Natural killer cell (primary cell): ENCODE measurements at regions not wholly inside any gene's neighbourhood (a gene's known extent, or its start where the extent isn't known, plus 50 kb on each side); places are given as distances from the start of the nearest gene placed in this dataset.

Experiments used
- ATAC-seq, 3 donors: fragments of 150-1000 bp in 2 of 3; fragments of 200-7000 bp in 1 of 3; cut with Tn5 transposase; 1 replicate in 1 of 3; 2 replicates in 2 of 3; pipeline ENCODE4 v1.10.0; 2021; ENCODE audit warnings: mild to moderate bottlenecking in 2 of 3, moderate library complexity in 2 of 3
- DNase-seq, 2 donors: peaks; one replicate each; pipeline versions ENCODE4 v3.0.0 to v3.0.0-alpha.2; 2013 to 2021; ENCODE audit warnings: mixed read lengths in 1 of 2
- H3K27ac ChIP-seq: one replicate; pipeline ENCODE4 v1.5.1; 2013; ENCODE audit warnings: mild to moderate bottlenecking, low read length
- H3K27me3 ChIP-seq: one replicate; pipeline ENCODE4 v1.6.1; 2013; ENCODE audit warnings: low read length; ENCODE audit not compliant: control insufficient read depth, insufficient read depth
- H3K36me3 ChIP-seq: one replicate; pipeline ENCODE4 v1.6.1; 2013; ENCODE audit warnings: low read length; ENCODE audit not compliant: control insufficient read depth, insufficient read depth
- H3K4me1 ChIP-seq: one replicate; pipeline ENCODE4 v1.6.1; 2013; ENCODE audit warnings: low read length; ENCODE audit not compliant: control insufficient read depth, insufficient read depth
- H3K4me3 ChIP-seq: one replicate; pipeline ENCODE4 v1.5.1; 2013; ENCODE audit warnings: low read length
- H3K9me3 ChIP-seq: one replicate; pipeline ENCODE4 v1.6.1; 2013; ENCODE audit warnings: low read length; ENCODE audit not compliant: control insufficient read depth, insufficient read depth
- H3K27ac Mint-ChIP-seq, 2 donors: one replicate each; pipeline ENCODE4 v1.8.0; 2022; ENCODE audit warnings: mild to moderate bottlenecking in 2 of 2, mixed read lengths in 2 of 2, moderate library complexity in 1 of 2
- H3K27me3 Mint-ChIP-seq, 2 donors: one replicate each; pipeline ENCODE4 v1.8.0; 2022; ENCODE audit warnings: low read depth in 2 of 2, mixed read lengths in 2 of 2
- H3K36me3 Mint-ChIP-seq: one replicate; pipeline ENCODE4 v1.8.0; 2022; ENCODE audit warnings: mixed read lengths
- H3K4me1 Mint-ChIP-seq, 2 donors: one replicate each; pipeline ENCODE4 v1.8.0; 2022; ENCODE audit warnings: mixed read lengths in 2 of 2
- H3K4me3 Mint-ChIP-seq: one replicate; pipeline ENCODE4 v1.8.0; 2022; ENCODE audit warnings: mild to moderate bottlenecking, moderate library complexity, mixed read lengths
- H3K9me3 Mint-ChIP-seq, 2 donors: one replicate each; pipeline ENCODE4 v1.8.0; 2022; ENCODE audit warnings: mixed read lengths in 2 of 2
- CTCF ChIP-seq: fragments of 200-600 bp; IDR thresholded peaks from one replicate; pipeline ENCODE4 v1.8.0; 2022; ENCODE audit warnings: antibody characterized with exemption
- WGBS: methylation state at CpG from one replicate; pipeline ENCODE4 v1.1.7; 2013; ENCODE audit warnings: missing lambda C conversion rate; ENCODE audit not compliant: insufficient coverage; 5-methylcytosine and 5-hydroxymethylcytosine counted together
- intact Hi-C: fragments of 100-400 bp; cut with micrococcal nuclease; formaldehyde crosslinking; loops from one replicate; pipeline ENCODE4 v1.14.2; 2022

- H3K36me3 ChIP-seq: no peaks in the 10 kb centered on the region
- Mint-ChIP-seq H3K4me3 (no peak overlapping the region), H3K27me3 (peaks cover 18 to 25% of the 10 kb centered on the region in 2 donors), H3K9me3 (peaks cover 0 to 3% of the 10 kb centered on the region in 2 donors), H3K27ac (no peak overlapping the region), H3K4me1 (peaks cover 0 to 4% of the 10 kb centered on the region in 2 donors), H3K36me3 (no peaks in the 10 kb centered on the region)
- H3K4me1 ChIP-seq: no peaks in the 10 kb centered on the region
- no peaks in the 10 kb centered on the region for H3K9me3 ChIP-seq
- intact Hi-C loops: no loop called here
- no peak for DNase-seq
- H3K27me3 ChIP-seq: no peaks in the 10 kb centered on the region
- H3K27ac ChIP-seq: no peak overlapping the region
- no peak overlapping the region for H3K4me3 ChIP-seq
- no peak for ATAC-seq
- 69% methylated on average over 4 of the region's 4 CpGs for WGBS
- TF ChIP-seq CTCF: no peak
Measured at GRCh38 chr2:235165631-235166030, 213.8 kb downstream of the SH3BP4 start.

GRCh38 chr2:235168174-235168979 is 216.6 kb downstream of the SH3BP4 start:
- H3K4me1 ChIP-seq: no peaks in the 10 kb centered on the region
- no peaks in the 10 kb centered on the region for H3K27me3 ChIP-seq
- Mint-ChIP-seq H3K27me3 (peaks cover 8 to 17% of the 10 kb centered on the region in 2 donors), H3K9me3 (peaks cover 0 to 3% of the 10 kb centered on the region in 2 donors), H3K27ac (no peak overlapping the region), H3K4me1 (no peaks in the 10 kb centered on the region), H3K4me3 (no peak overlapping the region), H3K36me3 (no peaks in the 10 kb centered on the region)
- intact Hi-C loops: no loop called here
- DNase-seq: no peak
- H3K4me3 ChIP-seq: no peak overlapping the region
- no peak for TF ChIP-seq CTCF
- WGBS: 66% methylated on average over 8 of the region's 8 CpGs
- ATAC-seq: no peak
- H3K9me3 ChIP-seq: no peaks in the 10 kb centered on the region
- H3K27ac ChIP-seq: no peak overlapping the region
- H3K36me3 ChIP-seq: no peaks in the 10 kb centered on the region

GRCh38 chr2:235170016-235170415 is 218.2 kb downstream of the SH3BP4 start:
- Histone ChIP-seq H3K4me1 (no peaks in the 10 kb centered on the region), H3K4me3 (no peak overlapping the region), H3K36me3 (no peaks in the 10 kb centered on the region), H3K27ac (no peak overlapping the region), H3K27me3 (no peaks in the 10 kb centered on the region), H3K9me3 (no peaks in the 10 kb centered on the region)
- Mint-ChIP-seq H3K36me3 (no peaks in the 10 kb centered on the region), H3K4me3 (no peak overlapping the region), H3K4me1 (no peaks in the 10 kb centered on the region), H3K9me3 (peaks cover 0 to 3% of the 10 kb centered on the region in 2 donors), H3K27me3 (peaks cover 13 to 20% of the 10 kb centered on the region in 2 donors), H3K27ac (no peak overlapping the region)
- no peak for DNase-seq
- 80% methylated on average over 2 of the region's 3 CpGs for WGBS
- ATAC-seq: no peak
- no peak for TF ChIP-seq CTCF
- intact Hi-C loops: no loop called here
